GM23248 (cell line): ENCODE measurements at regions not wholly inside any gene's neighbourhood (a gene's known extent, or its start where the extent isn't known, plus 50 kb on each side); places are given as distances from the start of the nearest gene placed in this dataset.

ENCODE experiments used
- EZH2 ChIP-seq: fragments of 200-600 bp; sonication (generic); IDR thresholded peaks from 2 replicates; pipeline ENCODE4 v1.6.1; 2018; ENCODE audit warnings: antibody characterized with exemption, mild to moderate bottlenecking; ENCODE audit not compliant: insufficient read depth, poor library complexity, severe bottlenecking
- EZH2phosphoT487 ChIP-seq: fragments of 200-600 bp; sonication (generic); IDR thresholded peaks from 2 replicates; pipeline ENCODE4 v1.6.1; 2018; ENCODE audit warnings: antibody characterized with exemption, moderate library complexity, mild to moderate bottlenecking, low read depth; ENCODE audit not compliant: insufficient read depth

GRCh38 chr10:128386816-128387604 lies 260.8 kb upstream of the MKI67 start:
- TF ChIP-seq EZH2 (no peak), EZH2phosphoT487 (no peak)
